ENCODE measurements at regions not wholly inside any gene's neighbourhood (a gene's known extent, or its start where the extent isn't known, plus 50 kb on each side); places are given as distances from the start of the nearest gene placed in this dataset.

DNA sequence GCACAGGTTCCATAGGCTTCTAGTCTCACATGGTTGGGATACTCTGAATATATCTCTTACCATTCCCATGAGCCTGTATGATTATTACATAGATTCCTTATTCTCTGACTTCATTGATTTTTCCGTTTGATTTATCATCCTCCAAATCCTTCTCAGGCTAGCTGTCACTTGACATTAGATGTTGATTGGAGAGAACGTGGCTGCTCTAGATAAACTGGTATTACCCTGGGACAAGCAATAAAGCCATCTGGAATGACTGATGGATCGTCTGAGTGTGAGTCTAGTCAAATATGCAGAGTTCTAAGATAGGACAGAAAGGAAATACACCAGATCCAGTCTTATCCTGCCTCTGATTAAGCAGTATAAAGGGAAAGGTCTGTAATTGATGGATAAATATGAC is 325.6 kb upstream of the EPHA4 start:
- H3K4me3 Mint-ChIP-seq: no peak overlapping the region

GRCh38 chr2:221896505-221897151 is 324.5 kb upstream of the EPHA4 start:
- no peak overlapping the region for H3K27ac ChIP-seq (ENCODE audit: low read depth in 1 of 2, low read length in 2 of 2)
- no peak overlapping the region for H3K4me3 ChIP-seq (replicated peaks in 1 of 3; ENCODE audit: low read depth in 2 of 3, low read length in 3 of 3)
- H2AFZ ChIP-seq (ENCODE audit: insufficient read depth, low read depth, low read length, poor library complexity, severe bottlenecking): no peak overlapping the region
- H3K36me3 ChIP-seq (replicated peaks in 1 of 2; ENCODE audit: control insufficient read depth in 1 of 2, insufficient read depth in 2 of 2, low read length in 2 of 2): no peaks in the 10 kb centered on the region
- H3K27me3 Mint-ChIP-seq (ENCODE audit: low read depth in 3 of 3): no peaks in the 10 kb centered on the region
- 81% methylated on average over 5 of the region's 10 CpGs for whole genome bisulfite sequencing (ENCODE audit: insufficient coverage)
- no peak overlapping the region for H3K4me2 ChIP-seq (replicated peaks; ENCODE audit: extremely low read depth, low read length, poor library complexity, severe bottlenecking)
- H4K20me1 ChIP-seq (ENCODE audit: insufficient read depth, low read length): no peaks in the 10 kb centered on the region
- H3K27ac Mint-ChIP-seq: no peak overlapping the region
- H3K4me1 Mint-ChIP-seq: no peaks in the 10 kb centered on the region
- peaks cover 4 to 23% (median 11%) of the 10 kb centered on the region in 7 donors for H3K9me3 Mint-ChIP-seq
- H3K9ac ChIP-seq (ENCODE audit: insufficient read depth, low read length, poor library complexity, severe bottlenecking): no peak overlapping the region
- H3K79me2 ChIP-seq (ENCODE audit: insufficient read depth, low read length): no peaks in the 10 kb centered on the region
- H3K4me1 ChIP-seq (ENCODE audit: control insufficient read depth in 1 of 2, insufficient read depth in 2 of 2, low read length in 2 of 2): no peaks in the 10 kb centered on the region
- TF ChIP-seq, protein P1, sequence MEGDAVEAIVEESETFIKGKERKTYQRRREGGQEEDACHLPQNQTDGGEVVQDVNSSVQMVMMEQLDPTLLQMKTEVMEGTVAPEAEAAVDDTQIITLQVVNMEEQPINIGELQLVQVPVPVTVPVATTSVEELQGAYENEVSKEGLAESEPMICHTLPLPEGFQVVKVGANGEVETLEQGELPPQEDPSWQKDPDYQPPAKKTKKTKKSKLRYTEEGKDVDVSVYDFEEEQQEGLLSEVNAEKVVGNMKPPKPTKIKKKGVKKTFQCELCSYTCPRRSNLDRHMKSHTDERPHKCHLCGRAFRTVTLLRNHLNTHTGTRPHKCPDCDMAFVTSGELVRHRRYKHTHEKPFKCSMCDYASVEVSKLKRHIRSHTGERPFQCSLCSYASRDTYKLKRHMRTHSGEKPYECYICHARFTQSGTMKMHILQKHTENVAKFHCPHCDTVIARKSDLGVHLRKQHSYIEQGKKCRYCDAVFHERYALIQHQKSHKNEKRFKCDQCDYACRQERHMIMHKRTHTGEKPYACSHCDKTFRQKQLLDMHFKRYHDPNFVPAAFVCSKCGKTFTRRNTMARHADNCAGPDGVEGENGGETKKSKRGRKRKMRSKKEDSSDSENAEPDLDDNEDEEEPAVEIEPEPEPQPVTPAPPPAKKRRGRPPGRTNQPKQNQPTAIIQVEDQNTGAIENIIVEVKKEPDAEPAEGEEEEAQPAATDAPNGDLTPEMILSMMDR (IDR thresholded peaks at IDR 0.05): no peak
- peaks cover 0 to 15% of the 10 kb centered on the region in 2 donors for H3K9me3 ChIP-seq (replicated peaks in 1 of 2; ENCODE audit: control insufficient read depth in 1 of 2, insufficient read depth in 1 of 2, low read length in 2 of 2)
- no peaks in the 10 kb centered on the region for H3K36me3 Mint-ChIP-seq
- no peak overlapping the region for H3K4me3 Mint-ChIP-seq
- no peaks in the 10 kb centered on the region for H3K27me3 ChIP-seq (ENCODE audit: control insufficient read depth in 2 of 2, insufficient read depth in 2 of 2, low read length in 2 of 2)
- no peak for DNase-seq
- intact Hi-C loops (cut with micrococcal nuclease): no loop called here

More for the DNA sequence above, 325.6 kb upstream of the EPHA4 start:
- Mint-ChIP-seq H3K36me3 (no peaks in the 10 kb centered on the region), H3K9me3 (peaks cover 5 to 23% (median 10%) of the 10 kb centered on the region in 7 donors), H3K27me3 (ENCODE audit: low read depth in 3 of 3) (no peaks in the 10 kb centered on the region), H3K27ac (no peak overlapping the region), H3K4me1 (no peaks in the 10 kb centered on the region)
- no peak overlapping the region for H3K4me2 ChIP-seq (replicated peaks; ENCODE audit: extremely low read depth, low read length, poor library complexity, severe bottlenecking)
- WGBS (ENCODE audit: insufficient coverage): no CpG with 5 or more reads among the region's 3 CpGs
- H3K9me3 ChIP-seq (replicated peaks in 1 of 2; ENCODE audit: control insufficient read depth in 1 of 2, insufficient read depth in 1 of 2, low read length in 2 of 2): peaks cover 0 to 15% of the 10 kb centered on the region in 2 donors
- H3K27ac ChIP-seq (ENCODE audit: low read depth in 1 of 2, low read length in 2 of 2): no peak overlapping the region
- H3K4me1 ChIP-seq (ENCODE audit: control insufficient read depth in 1 of 2, insufficient read depth in 2 of 2, low read length in 2 of 2): no peaks in the 10 kb centered on the region
- H3K79me2 ChIP-seq (ENCODE audit: insufficient read depth, low read length): no peaks in the 10 kb centered on the region
- no peak overlapping the region for H3K9ac ChIP-seq (ENCODE audit: insufficient read depth, low read length, poor library complexity, severe bottlenecking)
- intact Hi-C loops (cut with micrococcal nuclease): no loop called here
- no peaks in the 10 kb centered on the region for H3K36me3 ChIP-seq (replicated peaks in 1 of 2; ENCODE audit: control insufficient read depth in 1 of 2, insufficient read depth in 2 of 2, low read length in 2 of 2)
- TF ChIP-seq, protein P1 (IDR thresholded peaks at IDR 0.05): no peak
- no peak overlapping the region for H3K4me3 ChIP-seq (replicated peaks in 1 of 3; ENCODE audit: low read depth in 2 of 3, low read length in 3 of 3)
- H3K27me3 ChIP-seq (ENCODE audit: control insufficient read depth in 2 of 2, insufficient read depth in 2 of 2, low read length in 2 of 2): no peaks in the 10 kb centered on the region
- DNase-seq: no peak
- no peaks in the 10 kb centered on the region for H4K20me1 ChIP-seq (ENCODE audit: insufficient read depth, low read length)
- no peak overlapping the region for H2AFZ ChIP-seq (ENCODE audit: insufficient read depth, low read depth, low read length, poor library complexity, severe bottlenecking)

Data from CD14-positive monocyte (primary cell).